ENCODE measurements at regions not wholly inside any gene's neighbourhood (a gene's known extent, or its start where the extent isn't known, plus 50 kb on each side); places are given as distances from the start of the nearest gene placed in this dataset.

- no peak overlapping the region for H3K4me3 ChIP-seq
Measured at GRCh38 chr1:168631671-168632400, 55.4 kb downstream of the XCL1 start.

GRCh38 chr1:168634951-168635532 lies 58.6 kb downstream of the XCL1 start:
- Histone ChIP-seq H3K4me3 (no peak overlapping the region), H3K4me1 (replicated peaks in 1 of 2) (no peaks in the 10 kb centered on the region), H3K27me3 (no peaks in the 10 kb centered on the region), H3K9me3 (replicated peaks in 1 of 3) (no peaks in the 10 kb centered on the region), H3K27ac (no peak overlapping the region), H3K36me3 (replicated peaks in 1 of 2) (no peaks in the 10 kb centered on the region)
- TF ChIP-seq, protein P1, sequence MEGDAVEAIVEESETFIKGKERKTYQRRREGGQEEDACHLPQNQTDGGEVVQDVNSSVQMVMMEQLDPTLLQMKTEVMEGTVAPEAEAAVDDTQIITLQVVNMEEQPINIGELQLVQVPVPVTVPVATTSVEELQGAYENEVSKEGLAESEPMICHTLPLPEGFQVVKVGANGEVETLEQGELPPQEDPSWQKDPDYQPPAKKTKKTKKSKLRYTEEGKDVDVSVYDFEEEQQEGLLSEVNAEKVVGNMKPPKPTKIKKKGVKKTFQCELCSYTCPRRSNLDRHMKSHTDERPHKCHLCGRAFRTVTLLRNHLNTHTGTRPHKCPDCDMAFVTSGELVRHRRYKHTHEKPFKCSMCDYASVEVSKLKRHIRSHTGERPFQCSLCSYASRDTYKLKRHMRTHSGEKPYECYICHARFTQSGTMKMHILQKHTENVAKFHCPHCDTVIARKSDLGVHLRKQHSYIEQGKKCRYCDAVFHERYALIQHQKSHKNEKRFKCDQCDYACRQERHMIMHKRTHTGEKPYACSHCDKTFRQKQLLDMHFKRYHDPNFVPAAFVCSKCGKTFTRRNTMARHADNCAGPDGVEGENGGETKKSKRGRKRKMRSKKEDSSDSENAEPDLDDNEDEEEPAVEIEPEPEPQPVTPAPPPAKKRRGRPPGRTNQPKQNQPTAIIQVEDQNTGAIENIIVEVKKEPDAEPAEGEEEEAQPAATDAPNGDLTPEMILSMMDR (IDR thresholded peaks at IDR 0.05), result no peak
- TF ChIP-seq POLR2A (IDR thresholded peaks at IDR 0.05), result no peak
- DNase-seq, result no peak
- WGBS, 4 donors, result 71 to 78% (median 74%) methylated on average over 3 of the region's 3 CpGs
- intact Hi-C loops (cut with DNase I), result no loop called here

More at GRCh38 chr1:168631671-168632400, 55.4 kb downstream of the XCL1 start:
- Histone ChIP-seq H3K27ac (no peak overlapping the region), H3K36me3 (replicated peaks in 1 of 2) (no peaks in the 10 kb centered on the region), H3K4me1 (replicated peaks in 1 of 2) (no peaks in the 10 kb centered on the region), H3K9me3 (replicated peaks in 1 of 3) (no peaks in the 10 kb centered on the region), H3K27me3 (no peaks in the 10 kb centered on the region)
- intact Hi-C loops (cut with DNase I), result no loop called here
- no peak for TF ChIP-seq POLR2A (IDR thresholded peaks at IDR 0.05)
- TF ChIP-seq, protein P1 (IDR thresholded peaks at IDR 0.05), result no peak
- no peak for DNase-seq
- WGBS, 4 donors, result 73 to 82% (median 77%) methylated on average over 7 of the region's 7 CpGs

DNA sequence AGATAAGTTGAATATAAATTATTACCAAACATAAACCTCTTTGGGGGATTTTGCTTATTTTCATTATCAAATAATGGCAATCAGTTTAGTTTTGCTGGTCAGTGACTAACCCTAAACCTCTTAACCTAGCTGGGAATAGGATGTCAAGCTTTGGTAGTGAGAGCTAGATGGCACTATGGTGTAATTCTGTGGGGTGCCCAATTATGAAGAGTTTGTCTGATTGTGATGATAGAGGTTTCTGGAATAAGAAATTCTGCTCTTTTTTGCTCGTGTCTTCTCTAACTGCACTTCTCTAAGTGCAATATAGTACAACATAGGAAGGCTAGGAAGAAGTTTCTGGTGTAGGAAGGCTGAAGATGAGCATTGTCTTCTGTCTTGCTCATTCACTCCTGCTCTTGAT lies 59.8 kb downstream of the XCL1 start:
- no peaks in the 10 kb centered on the region for H3K36me3 ChIP-seq (replicated peaks in 1 of 2)
- TF ChIP-seq POLR2A (IDR thresholded peaks at IDR 0.05), result no peak
- H3K4me1 ChIP-seq (replicated peaks in 1 of 2), result no peaks in the 10 kb centered on the region
- no peaks in the 10 kb centered on the region for H3K27me3 ChIP-seq
- DNase-seq, result no peak
- H3K27ac ChIP-seq, result no peak overlapping the region
- intact Hi-C loops (cut with DNase I), result no loop called here
- no peaks in the 10 kb centered on the region for H3K9me3 ChIP-seq (replicated peaks in 1 of 3)
- WGBS, 4 donors, result 14 to 37% (median 36%) methylated on average over 1 of the region's 1 CpG
- H3K4me3 ChIP-seq, result no peak overlapping the region

DNA sequence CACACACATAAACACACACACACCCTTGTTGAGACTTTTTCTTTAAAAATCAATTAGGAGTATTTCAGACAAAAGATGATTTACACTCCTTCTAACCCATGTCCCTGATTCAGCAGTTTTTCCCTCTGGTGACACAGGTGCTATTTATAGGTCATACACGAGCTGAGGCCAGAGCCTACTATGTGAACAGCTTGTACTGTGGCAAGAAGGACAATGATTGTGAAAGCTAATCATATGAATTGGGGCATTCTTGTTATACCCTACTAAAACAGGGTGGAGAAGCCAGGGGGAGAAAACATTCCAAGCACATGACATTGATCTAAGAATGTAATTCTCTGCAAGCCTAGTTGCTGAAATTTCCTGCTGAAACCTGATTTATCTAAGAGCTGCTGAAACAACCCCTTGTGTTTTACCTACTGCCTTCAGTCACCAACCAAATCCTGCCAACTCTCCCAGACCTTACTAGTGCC lies 60.3 kb downstream of the XCL1 start:
- Histone ChIP-seq H3K36me3 (replicated peaks in 1 of 2) (no peaks in the 10 kb centered on the region), H3K4me3 (no peak overlapping the region), H3K27me3 (no peaks in the 10 kb centered on the region), H3K9me3 (replicated peaks in 1 of 3) (no peaks in the 10 kb centered on the region), H3K4me1 (replicated peaks in 1 of 2) (no peaks in the 10 kb centered on the region), H3K27ac (no peak overlapping the region)
- 0 to 7% (median 4%) methylated on average over 1 of the region's 1 CpG for WGBS, 4 donors
- TF ChIP-seq, protein P1 (IDR thresholded peaks at IDR 0.05), result no peak
- TF ChIP-seq POLR2A (IDR thresholded peaks at IDR 0.05), result no peak
- intact Hi-C loops (cut with DNase I), result no loop called here
- DNase-seq, result peak in 3 of 7 donors; percentile 15 to 57 (median 34)

Measured in adrenal gland (tissue), 9 donors.